Epithelial cell of esophagus (primary cell): ENCODE measurements at regions not wholly inside any gene's neighbourhood (a gene's known extent, or its start where the extent isn't known, plus 50 kb on each side); places are given as distances from the start of the nearest gene placed in this dataset.

ENCODE experiments used
- DNase-seq: peaks from one replicate; pipeline ENCODE4 v3.0.0; 2010; ENCODE audit warnings: low read depth
- H3K4me3 ChIP-seq: 2 replicates; pipeline ENCODE4 v1.5.1; 2011; ENCODE audit warnings: mild to moderate bottlenecking, low read length, control low read depth
- TF ChIP-seq, protein P1 (sequence below): IDR thresholded peaks from 2 replicates; pipeline ENCODE4 v1.5.1; 2011; ENCODE audit warnings: low read depth, mild to moderate bottlenecking, low read length, control low read depth, inconsistent platforms; ENCODE audit not compliant: insufficient read depth; ENCODE audit errors: missing control alignments

DNA sequence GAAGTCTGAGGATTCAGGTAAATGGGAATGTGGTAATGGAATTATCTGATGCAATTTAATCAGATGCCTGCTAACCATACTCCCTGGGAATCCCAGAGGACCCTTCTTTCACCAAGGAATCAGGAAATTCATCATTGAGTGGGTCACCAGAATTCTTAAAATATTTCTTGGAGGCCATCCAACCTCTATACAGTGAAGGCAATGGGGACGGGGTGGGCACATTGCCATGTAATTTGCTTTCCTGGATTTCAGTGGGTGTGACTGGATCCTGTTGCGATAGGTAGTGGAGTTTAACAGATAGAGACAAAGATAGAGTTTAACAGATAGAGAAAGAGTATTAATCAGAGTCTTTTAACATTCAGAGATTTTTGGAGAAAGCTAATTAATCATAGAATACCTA lies 394.4 kb downstream of the DAD1 start:
- TF ChIP-seq, protein P1, sequence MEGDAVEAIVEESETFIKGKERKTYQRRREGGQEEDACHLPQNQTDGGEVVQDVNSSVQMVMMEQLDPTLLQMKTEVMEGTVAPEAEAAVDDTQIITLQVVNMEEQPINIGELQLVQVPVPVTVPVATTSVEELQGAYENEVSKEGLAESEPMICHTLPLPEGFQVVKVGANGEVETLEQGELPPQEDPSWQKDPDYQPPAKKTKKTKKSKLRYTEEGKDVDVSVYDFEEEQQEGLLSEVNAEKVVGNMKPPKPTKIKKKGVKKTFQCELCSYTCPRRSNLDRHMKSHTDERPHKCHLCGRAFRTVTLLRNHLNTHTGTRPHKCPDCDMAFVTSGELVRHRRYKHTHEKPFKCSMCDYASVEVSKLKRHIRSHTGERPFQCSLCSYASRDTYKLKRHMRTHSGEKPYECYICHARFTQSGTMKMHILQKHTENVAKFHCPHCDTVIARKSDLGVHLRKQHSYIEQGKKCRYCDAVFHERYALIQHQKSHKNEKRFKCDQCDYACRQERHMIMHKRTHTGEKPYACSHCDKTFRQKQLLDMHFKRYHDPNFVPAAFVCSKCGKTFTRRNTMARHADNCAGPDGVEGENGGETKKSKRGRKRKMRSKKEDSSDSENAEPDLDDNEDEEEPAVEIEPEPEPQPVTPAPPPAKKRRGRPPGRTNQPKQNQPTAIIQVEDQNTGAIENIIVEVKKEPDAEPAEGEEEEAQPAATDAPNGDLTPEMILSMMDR: no peak
- no peak for DNase-seq
- H3K4me3 ChIP-seq: no peak overlapping the region

DNA sequence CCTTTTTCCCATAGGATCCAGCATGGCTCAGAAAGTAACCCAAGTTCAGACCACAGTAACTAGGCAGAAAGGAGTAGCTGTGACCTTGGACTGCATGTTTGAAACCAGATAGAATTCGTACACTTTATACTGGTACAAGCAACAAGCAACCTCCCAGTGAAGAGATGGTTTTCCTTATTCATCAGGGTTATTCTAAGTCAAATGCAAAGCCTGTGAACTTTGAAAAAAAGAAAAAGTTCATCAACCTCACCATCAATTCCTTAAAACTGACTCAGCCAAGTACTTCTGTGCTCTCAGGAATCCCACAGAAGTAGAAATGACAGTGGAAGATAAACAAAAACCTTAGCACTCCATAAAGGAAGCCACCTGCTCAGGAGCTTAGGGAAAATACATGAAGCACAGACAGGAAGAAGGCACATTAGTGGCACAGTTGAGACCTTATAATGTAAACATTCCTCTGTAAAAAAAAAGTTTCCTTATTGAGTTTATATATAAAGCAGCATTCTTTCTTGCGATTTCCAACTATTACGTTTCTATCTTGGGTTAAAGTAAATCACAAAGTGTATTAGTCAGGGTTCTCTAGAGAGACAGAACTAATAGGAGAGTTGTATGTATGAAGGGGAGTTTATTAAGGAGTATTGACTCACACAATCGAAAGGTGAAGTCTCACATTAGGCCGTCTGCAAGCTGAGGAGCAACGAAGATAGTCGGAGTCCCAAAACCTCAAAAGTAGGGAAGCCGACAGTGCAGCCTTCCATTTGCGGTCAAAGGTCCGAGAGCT lies 398.4 kb downstream of the DAD1 start:
- DNase-seq: peak; percentile 31
- H3K4me3 ChIP-seq: no peak overlapping the region
- TF ChIP-seq, protein P1: no peak

DNA sequence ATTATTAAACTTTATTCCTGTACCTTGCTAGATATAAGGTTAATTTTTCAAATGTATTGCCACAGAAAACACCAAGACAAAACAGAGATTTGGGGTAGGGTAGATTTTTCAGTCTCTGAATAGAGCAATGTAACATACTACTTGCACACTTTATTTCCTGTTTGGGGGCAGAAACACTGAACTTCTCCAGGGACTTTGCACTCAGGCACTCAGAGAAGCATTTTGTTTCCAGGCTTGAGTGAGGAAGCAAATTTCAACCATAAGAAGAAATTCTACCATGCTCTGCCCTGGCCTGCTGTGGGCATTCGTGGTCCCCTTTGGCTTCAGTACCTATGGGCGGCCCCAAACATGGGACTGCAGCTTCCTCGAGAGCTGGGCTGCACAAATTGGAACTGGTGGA lies 399.1 kb downstream of the DAD1 start:
- DNase-seq: no peak
- H3K4me3 ChIP-seq: no peak overlapping the region
- TF ChIP-seq, protein P1: no peak

DNA sequence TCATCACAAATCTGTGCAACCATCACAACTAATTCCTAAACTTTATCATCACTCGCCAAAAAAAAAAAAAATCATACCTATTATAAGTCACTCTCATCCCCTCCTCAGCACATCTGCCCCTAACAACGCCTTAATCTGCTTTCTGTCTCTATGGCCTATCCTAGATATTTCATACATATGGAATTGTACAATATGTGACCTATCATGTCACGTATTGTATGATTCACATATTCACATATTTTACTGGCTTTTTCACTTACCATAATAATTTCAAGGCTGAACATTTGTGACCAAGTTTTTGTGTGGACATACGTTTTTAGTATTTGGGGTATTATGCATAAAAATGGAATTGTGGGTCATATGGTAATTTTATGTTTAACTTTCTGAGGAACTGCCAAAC lies 400.7 kb downstream of the DAD1 start:
- no peak for DNase-seq
- TF ChIP-seq, protein P1: no peak
- H3K4me3 ChIP-seq: no peak overlapping the region

DNA sequence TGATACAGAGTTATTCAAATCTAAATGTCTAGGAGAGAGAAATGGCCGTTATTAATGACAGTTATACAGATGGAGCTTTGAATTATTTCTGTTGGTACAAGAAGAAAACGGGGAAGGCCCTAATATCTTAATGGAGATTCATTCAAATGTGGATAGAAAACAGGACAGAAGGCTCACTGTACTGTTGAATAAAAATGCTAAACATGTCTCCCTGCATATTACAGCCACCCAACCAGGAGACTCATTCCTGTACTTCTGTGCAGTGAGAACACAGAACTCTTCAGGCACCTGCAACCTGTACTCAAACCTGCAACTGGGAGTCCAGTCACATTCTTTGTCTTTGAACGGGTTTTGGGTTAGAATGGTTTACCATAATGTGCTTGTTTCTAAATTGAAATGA lies 403.2 kb downstream of the DAD1 start:
- TF ChIP-seq, protein P1: no peak
- H3K4me3 ChIP-seq: no peak overlapping the region
- DNase-seq: no peak

DNA sequence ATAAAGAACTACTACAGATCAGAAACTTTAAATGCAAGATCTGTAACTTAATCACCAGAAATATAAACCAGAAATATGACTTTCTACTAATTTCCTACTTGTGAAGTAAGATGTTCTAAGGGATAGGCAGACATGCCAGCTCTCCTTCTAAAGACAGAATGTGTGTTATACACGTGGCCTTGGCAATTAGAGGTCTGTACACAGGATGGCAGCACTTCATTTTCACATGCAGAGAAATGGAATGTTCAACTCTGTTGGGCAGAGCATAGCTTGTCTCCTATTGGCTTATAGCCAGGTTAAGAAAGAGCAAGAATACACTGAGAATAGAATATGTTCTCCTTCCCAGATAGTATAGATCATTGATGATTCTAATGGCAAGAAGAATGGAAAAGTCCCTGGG lies 403.8 kb downstream of the DAD1 start:
- DNase-seq: peak; percentile 62
- H3K4me3 ChIP-seq: no peak overlapping the region
- TF ChIP-seq, protein P1: peak; percentile 29

DNA sequence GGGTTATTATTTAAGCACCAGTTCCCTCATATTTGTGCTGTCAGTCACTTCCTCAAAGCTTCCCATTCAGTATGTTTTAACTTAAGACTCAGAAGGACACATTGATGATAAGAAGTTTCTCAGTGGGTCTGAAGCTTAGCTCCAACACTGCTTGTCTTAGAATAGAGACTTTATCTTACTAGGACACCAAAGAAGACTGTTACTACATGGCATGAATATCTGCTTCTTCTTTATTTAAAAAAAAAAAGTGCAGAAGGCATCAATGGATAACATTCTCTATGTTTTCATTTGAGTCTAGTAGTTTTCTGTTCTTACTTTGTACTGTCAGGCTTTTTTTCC lies 404.2 kb downstream of the DAD1 start:
- no peak overlapping the region for H3K4me3 ChIP-seq
- TF ChIP-seq, protein P1: no peak
- no peak for DNase-seq
